ENCODE measurements at regions not wholly inside any gene's neighbourhood (a gene's known extent, or its start where the extent isn't known, plus 50 kb on each side); places are given as distances from the start of the nearest gene placed in this dataset.

GRCh38 chr5:145708169-145708568, 127.0 kb downstream of the PRELID2 start:
- no peak for ATAC-seq (replicated peaks)
- Mint-ChIP-seq H3K9me3 (no peaks in the 10 kb centered on the region), H3K36me3 (ENCODE audit: low read depth) (no peaks in the 10 kb centered on the region), H3K4me1 (no peaks in the 10 kb centered on the region), H3K27ac (no peak overlapping the region), H3K4me3 (no peak overlapping the region), H3K27me3 (no peaks in the 10 kb centered on the region)

GRCh38 chr5:145704724-145705123, 130.4 kb downstream of the PRELID2 start:
- no peaks in the 10 kb centered on the region for H3K27me3 Mint-ChIP-seq
- H3K4me1 Mint-ChIP-seq, result no peaks in the 10 kb centered on the region
- no peak overlapping the region for H3K4me3 Mint-ChIP-seq
- no peak for ATAC-seq (replicated peaks)
- no peak overlapping the region for H3K27ac Mint-ChIP-seq
- no peaks in the 10 kb centered on the region for H3K9me3 Mint-ChIP-seq
- no peaks in the 10 kb centered on the region for H3K36me3 Mint-ChIP-seq (ENCODE audit: low read depth)

GRCh38 chr5:145703856-145704255, 131.3 kb downstream of the PRELID2 start:
- Mint-ChIP-seq H3K36me3 (ENCODE audit: low read depth) (no peaks in the 10 kb centered on the region), H3K4me1 (no peaks in the 10 kb centered on the region), H3K27ac (no peak overlapping the region), H3K4me3 (no peak overlapping the region), H3K9me3 (no peaks in the 10 kb centered on the region), H3K27me3 (no peaks in the 10 kb centered on the region)
- ATAC-seq (replicated peaks), result no peak

- no peak for ATAC-seq (replicated peaks)
- Mint-ChIP-seq H3K27ac (no peak overlapping the region), H3K27me3 (no peaks in the 10 kb centered on the region), H3K36me3 (ENCODE audit: low read depth) (no peaks in the 10 kb centered on the region), H3K4me1 (no peaks in the 10 kb centered on the region), H3K4me3 (no peak overlapping the region), H3K9me3 (no peaks in the 10 kb centered on the region)
Observed at GRCh38 chr5:145701404-145701803, 133.7 kb downstream of the PRELID2 start.

- Mint-ChIP-seq H3K4me1 (no peaks in the 10 kb centered on the region), H3K4me3 (no peak overlapping the region), H3K9me3 (no peaks in the 10 kb centered on the region), H3K36me3 (ENCODE audit: low read depth) (no peaks in the 10 kb centered on the region), H3K27me3 (no peaks in the 10 kb centered on the region), H3K27ac (no peak overlapping the region)
- ATAC-seq (replicated peaks), result no peak
Observed at GRCh38 chr5:145699846-145700245, 135.3 kb downstream of the PRELID2 start.

GRCh38 chr5:145697251-145697990, 137.7 kb downstream of the PRELID2 start:
- Mint-ChIP-seq H3K4me1 (no peaks in the 10 kb centered on the region), H3K27me3 (no peaks in the 10 kb centered on the region), H3K36me3 (ENCODE audit: low read depth) (no peaks in the 10 kb centered on the region), H3K27ac (no peak overlapping the region), H3K4me3 (no peak overlapping the region), H3K9me3 (no peaks in the 10 kb centered on the region)
- no peak for ATAC-seq (replicated peaks)

- H3K27ac Mint-ChIP-seq, result no peak overlapping the region
- no peaks in the 10 kb centered on the region for H3K36me3 Mint-ChIP-seq (ENCODE audit: low read depth)
- H3K27me3 Mint-ChIP-seq, result no peaks in the 10 kb centered on the region
- no peak overlapping the region for H3K4me3 Mint-ChIP-seq
- no peak for ATAC-seq (replicated peaks)
- H3K4me1 Mint-ChIP-seq, result no peaks in the 10 kb centered on the region
- no peaks in the 10 kb centered on the region for H3K9me3 Mint-ChIP-seq
Observed at GRCh38 chr5:145689235-145689634, 145.9 kb downstream of the PRELID2 start.

- H3K27me3 Mint-ChIP-seq, result no peaks in the 10 kb centered on the region
- no peak overlapping the region for H3K4me3 Mint-ChIP-seq
- no peak overlapping the region for H3K27ac Mint-ChIP-seq
- H3K9me3 Mint-ChIP-seq, result no peaks in the 10 kb centered on the region
- ATAC-seq (replicated peaks), result no peak
- H3K4me1 Mint-ChIP-seq, result no peaks in the 10 kb centered on the region
- H3K36me3 Mint-ChIP-seq (ENCODE audit: low read depth), result no peaks in the 10 kb centered on the region
Observed at GRCh38 chr5:145687943-145688342, 147.2 kb downstream of the PRELID2 start.

- Mint-ChIP-seq H3K9me3 (no peaks in the 10 kb centered on the region), H3K4me1 (no peaks in the 10 kb centered on the region), H3K36me3 (ENCODE audit: low read depth) (no peaks in the 10 kb centered on the region), H3K27me3 (no peaks in the 10 kb centered on the region), H3K27ac (no peak overlapping the region), H3K4me3 (no peak overlapping the region)
- peak; percentile 68 for ATAC-seq (replicated peaks)
Observed at GRCh38 chr5:145685417-145685816, 149.7 kb downstream of the PRELID2 start.

GRCh38 chr5:145683431-145683830, 151.7 kb downstream of the PRELID2 start:
- Mint-ChIP-seq H3K4me3 (no peak overlapping the region), H3K36me3 (ENCODE audit: low read depth) (no peaks in the 10 kb centered on the region), H3K4me1 (no peaks in the 10 kb centered on the region), H3K9me3 (no peaks in the 10 kb centered on the region), H3K27me3 (no peaks in the 10 kb centered on the region), H3K27ac (no peak overlapping the region)
- no peak for ATAC-seq (replicated peaks)

GRCh38 chr5:145682197-145682899, 152.8 kb downstream of the PRELID2 start:
- no peaks in the 10 kb centered on the region for H3K4me1 Mint-ChIP-seq
- no peak for ATAC-seq (replicated peaks)
- no peak overlapping the region for H3K4me3 Mint-ChIP-seq
- H3K27ac Mint-ChIP-seq, result no peak overlapping the region
- H3K27me3 Mint-ChIP-seq, result no peaks in the 10 kb centered on the region
- H3K9me3 Mint-ChIP-seq, result no peaks in the 10 kb centered on the region
- no peaks in the 10 kb centered on the region for H3K36me3 Mint-ChIP-seq (ENCODE audit: low read depth)

GRCh38 chr5:145681686-145682085, 153.5 kb downstream of the PRELID2 start:
- H3K4me1 Mint-ChIP-seq, result no peaks in the 10 kb centered on the region
- no peak overlapping the region for H3K4me3 Mint-ChIP-seq
- H3K27me3 Mint-ChIP-seq, result no peaks in the 10 kb centered on the region
- peak; percentile 74 for ATAC-seq (replicated peaks)
- no peak overlapping the region for H3K27ac Mint-ChIP-seq
- H3K9me3 Mint-ChIP-seq, result no peaks in the 10 kb centered on the region
- no peaks in the 10 kb centered on the region for H3K36me3 Mint-ChIP-seq (ENCODE audit: low read depth)

- Mint-ChIP-seq H3K4me3 (no peak overlapping the region), H3K4me1 (no peaks in the 10 kb centered on the region), H3K27me3 (no peaks in the 10 kb centered on the region), H3K36me3 (ENCODE audit: low read depth) (no peaks in the 10 kb centered on the region), H3K27ac (no peak overlapping the region), H3K9me3 (no peaks in the 10 kb centered on the region)
- ATAC-seq (replicated peaks), result no peak
Observed at GRCh38 chr5:145681216-145681615, 153.9 kb downstream of the PRELID2 start.

- ATAC-seq (replicated peaks), result no peak
- H3K27me3 Mint-ChIP-seq, result no peaks in the 10 kb centered on the region
- H3K36me3 Mint-ChIP-seq (ENCODE audit: low read depth), result no peaks in the 10 kb centered on the region
- no peaks in the 10 kb centered on the region for H3K9me3 Mint-ChIP-seq
- H3K4me1 Mint-ChIP-seq, result no peaks in the 10 kb centered on the region
- no peak overlapping the region for H3K4me3 Mint-ChIP-seq
- H3K27ac Mint-ChIP-seq, result no peak overlapping the region
Observed at GRCh38 chr5:145680767-145681166, 154.4 kb downstream of the PRELID2 start.

- no peak for ATAC-seq (replicated peaks)
- Mint-ChIP-seq H3K27ac (no peak overlapping the region), H3K4me1 (no peaks in the 10 kb centered on the region), H3K36me3 (ENCODE audit: low read depth) (no peaks in the 10 kb centered on the region), H3K27me3 (no peaks in the 10 kb centered on the region), H3K4me3 (no peak overlapping the region), H3K9me3 (no peaks in the 10 kb centered on the region)
Observed at GRCh38 chr5:145680169-145680568, 155.0 kb downstream of the PRELID2 start.

All from activated T-helper 17 cell treated with anti-CD3 and anti-CD28 coated beads, Interleukin-2, amount 50 U/mL, for 72 hours (primary cell).